Neuronal stem cell (in vitro differentiated cells): ENCODE measurements at regions not wholly inside any gene's neighbourhood (a gene's known extent, or its start where the extent isn't known, plus 50 kb on each side); places are given as distances from the start of the nearest gene placed in this dataset.

Source experiments
- DNase-seq: peaks from one replicate; pipeline ENCODE4 v3.0.0-alpha.2; 2013; ENCODE audit warnings: low spot score
- H2AFZ ChIP-seq: one replicate; pipeline ENCODE4 v1.6.1; 2013; ENCODE audit warnings: mild to moderate bottlenecking, low read length, inconsistent platforms
- H2AK5ac ChIP-seq: 2 replicates; pipeline ENCODE4 v1.6.1; 2013; ENCODE audit warnings: low read depth, mild to moderate bottlenecking, inconsistent platforms, low read length, moderate library complexity, mixed read lengths
- H2BK120ac ChIP-seq: 2 replicates; pipeline ENCODE4 v1.6.1; 2013; ENCODE audit warnings: low read depth, mild to moderate bottlenecking, inconsistent platforms, low read length, moderate library complexity, mixed read lengths
- H2BK12ac ChIP-seq: one replicate; pipeline ENCODE4 v1.6.1; 2013; ENCODE audit warnings: low read length, inconsistent platforms
- H2BK15ac ChIP-seq: 2 replicates; pipeline ENCODE4 v1.6.1; 2013; ENCODE audit warnings: mild to moderate bottlenecking, low read length, inconsistent platforms, mixed read lengths
- H2BK5ac ChIP-seq: one replicate; pipeline ENCODE4 v1.6.1; 2013; ENCODE audit warnings: inconsistent platforms, mild to moderate bottlenecking, low read length, moderate library complexity
- H3K14ac ChIP-seq: one replicate; pipeline ENCODE4 v1.6.1; 2013; ENCODE audit warnings: low read length, inconsistent platforms
- H3K18ac ChIP-seq: 2 replicates; pipeline ENCODE4 v1.6.1; 2013; ENCODE audit warnings: low read length, inconsistent platforms
- H3K23ac ChIP-seq: 2 replicates; pipeline ENCODE4 v1.6.1; 2013; ENCODE audit warnings: low read depth, mild to moderate bottlenecking, mixed read lengths, low read length, inconsistent platforms; ENCODE audit not compliant: poor library complexity
- H3K27ac ChIP-seq: replicated peaks from 3 replicates; pipeline ENCODE4 v1.5.1; 2013; ENCODE audit warnings: low read length, inconsistent platforms
- H3K27me3 ChIP-seq, 3 experiments: 2 replicates each; pipeline ENCODE4 v1.6.1; 2013; ENCODE audit warnings: low read length in 3 of 3, mild to moderate bottlenecking in 2 of 3, inconsistent platforms in 1 of 3, low read depth in 1 of 3, mixed read lengths in 1 of 3, moderate library complexity in 1 of 3; ENCODE audit not compliant: control insufficient read depth in 3 of 3, insufficient read depth in 3 of 3
- H3K36me3 ChIP-seq, 2 donors: replicated peaks in 1 of 2; 2 replicates each; pipeline ENCODE4 v1.6.1; 2013; ENCODE audit warnings: low read length in 2 of 2; ENCODE audit not compliant: control insufficient read depth in 2 of 2, insufficient read depth in 2 of 2
- H3K4ac ChIP-seq: 2 replicates; pipeline ENCODE4 v1.6.1; 2013; ENCODE audit warnings: inconsistent platforms, mild to moderate bottlenecking, low read length, moderate library complexity
- H3K4me1 ChIP-seq, 2 donors: 1 replicate in 1 of 2; 2 replicates in 1 of 2; pipeline ENCODE4 v1.6.1; 2013; ENCODE audit warnings: low read length in 2 of 2, low read depth in 1 of 2; ENCODE audit not compliant: control insufficient read depth in 2 of 2, insufficient read depth in 1 of 2
- H3K4me2 ChIP-seq: one replicate; pipeline ENCODE4 v1.6.1; 2013; ENCODE audit warnings: mild to moderate bottlenecking, low read length, inconsistent platforms; ENCODE audit not compliant: insufficient read depth, poor library complexity, severe bottlenecking
- H3K4me3 ChIP-seq, 2 donors: 2 replicates each; pipeline ENCODE4 v1.5.1; 2013; ENCODE audit warnings: low read length in 2 of 2, mild to moderate bottlenecking in 2 of 2, inconsistent platforms in 1 of 2, moderate library complexity in 1 of 2
- H3K79me1 ChIP-seq: one replicate; pipeline ENCODE4 v1.6.1; 2013; ENCODE audit warnings: low read depth, mild to moderate bottlenecking, inconsistent platforms, low read length, moderate library complexity
- H3K9ac ChIP-seq: one replicate; pipeline ENCODE4 v1.6.1; 2013; ENCODE audit warnings: mild to moderate bottlenecking, low read depth, low read length, inconsistent platforms; ENCODE audit not compliant: poor library complexity
- H3K9me3 ChIP-seq, 2 donors: replicated peaks in 1 of 2; 2 replicates each; pipeline versions ENCODE3 to v1.6.1; 2013; ENCODE audit warnings: low read length in 2 of 2, mild to moderate bottlenecking in 2 of 2, inconsistent platforms in 1 of 2, low read depth in 1 of 2, mixed read lengths in 1 of 2, moderate library complexity in 1 of 2; ENCODE audit not compliant: control insufficient read depth in 2 of 2, insufficient read depth in 1 of 2
- H4K8ac ChIP-seq: one replicate; pipeline ENCODE4 v1.6.1; 2013; ENCODE audit warnings: low read depth, mild to moderate bottlenecking, inconsistent platforms, low read length, moderate library complexity
- H4K91ac ChIP-seq: one replicate; pipeline ENCODE4 v1.6.1; 2013; ENCODE audit warnings: low read length, low read depth, mild to moderate bottlenecking, inconsistent platforms; ENCODE audit not compliant: poor library complexity
- WGBS, 2 donors: extraction: QIAGEN DNeasy Blood & Tissue Kit; methylation state at CpG; one replicate each; pipeline ENCODE4 v1.1.7; 2013; ENCODE audit warnings: missing lambda C conversion rate in 2 of 2, mixed read lengths in 1 of 2; ENCODE audit not compliant: insufficient read length in 2 of 2, insufficient replicate concordance in 1 of 2; ENCODE audit errors: extremely low coverage in 2 of 2; 5-methylcytosine and 5-hydroxymethylcytosine counted together

DNA sequence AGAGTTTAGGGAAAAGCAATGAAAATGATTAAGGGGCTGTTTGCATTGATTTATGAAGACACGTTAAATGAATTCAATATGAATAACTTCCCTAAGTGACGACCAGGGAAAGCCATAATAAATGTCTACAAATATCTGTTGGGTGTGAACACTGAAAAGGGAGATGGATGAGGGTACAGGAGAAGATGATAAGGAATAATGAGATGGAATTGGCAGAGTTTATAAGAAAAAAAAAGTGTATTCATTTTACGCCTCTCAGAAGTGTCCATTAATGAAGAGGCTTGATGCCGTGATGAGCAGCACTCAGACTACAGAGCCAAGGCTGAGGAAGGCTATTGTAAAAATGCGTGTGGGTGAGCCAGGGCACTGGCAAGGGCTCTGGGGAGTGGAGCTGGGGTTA lies 346.7 kb upstream of the AKR1E2 start:
- peaks cover 0 to 12% of the 10 kb centered on the region in 2 donors for H3K4me1 ChIP-seq
- WGBS, 2 donors: no CpG with 5 or more reads among the region's 5 CpGs
- H3K14ac ChIP-seq: no peak overlapping the region

DNA sequence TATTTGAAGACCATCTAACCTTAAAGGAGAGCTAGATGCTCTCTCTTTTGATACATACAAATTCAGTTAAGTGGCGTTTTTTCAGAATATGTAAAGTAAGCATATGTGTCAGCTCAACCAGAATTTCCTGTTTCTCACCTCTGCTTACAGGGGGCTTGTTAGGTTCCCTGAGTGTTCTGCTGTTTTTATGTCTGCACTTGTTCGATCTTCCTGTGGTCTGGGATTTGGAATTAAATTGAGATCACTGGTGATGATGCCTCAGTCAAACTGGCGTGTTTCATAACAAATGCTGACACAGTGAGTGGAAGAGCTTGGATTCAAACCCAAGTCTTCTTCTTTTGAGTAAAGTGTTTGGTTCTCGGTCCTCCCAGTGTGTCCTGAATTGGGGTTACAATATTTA lies 348.3 kb upstream of the AKR1E2 start:
- H3K27ac ChIP-seq: no peak overlapping the region
- no peak overlapping the region for H3K18ac ChIP-seq
- no peak overlapping the region for H2BK120ac ChIP-seq
- no peak overlapping the region for H3K4ac ChIP-seq
- no peak overlapping the region for H2BK5ac ChIP-seq
- WGBS, 2 donors: no CpG with 5 or more reads among the region's 4 CpGs
- no peak overlapping the region for H3K4me3 ChIP-seq
- no peak overlapping the region for H2BK15ac ChIP-seq
- H4K8ac ChIP-seq: no peak overlapping the region
- no peaks in the 10 kb centered on the region for H3K27me3 ChIP-seq
- no peak overlapping the region for H3K4me2 ChIP-seq
- no peak overlapping the region for H2BK12ac ChIP-seq
- H3K79me1 ChIP-seq: no peaks in the 10 kb centered on the region
- no peaks in the 10 kb centered on the region for H3K9me3 ChIP-seq
- H2AFZ ChIP-seq: no peak overlapping the region
- no peak overlapping the region for H3K14ac ChIP-seq
- H3K23ac ChIP-seq: no peak overlapping the region
- no peak overlapping the region for H2AK5ac ChIP-seq
- H3K36me3 ChIP-seq: no peaks in the 10 kb centered on the region
- H3K9ac ChIP-seq: no peak overlapping the region
- no peak overlapping the region for H4K91ac ChIP-seq
- peaks cover 0 to 7% of the 10 kb centered on the region in 2 donors for H3K4me1 ChIP-seq
- DNase-seq: no peak

More for the DNA sequence above, 346.7 kb upstream of the AKR1E2 start:
- Histone ChIP-seq H3K4ac (no peak overlapping the region), H4K8ac (no peak overlapping the region), H2BK12ac (no peak overlapping the region), H2BK5ac (no peak overlapping the region), H3K36me3 (no peaks in the 10 kb centered on the region), H3K27me3 (no peaks in the 10 kb centered on the region), H3K18ac (no peak overlapping the region), H3K4me2 (no peak overlapping the region), H3K9ac (no peak overlapping the region), H3K27ac (no peak overlapping the region), H3K4me3 (no peak overlapping the region), H3K79me1 (no peaks in the 10 kb centered on the region), H3K9me3 (no peaks in the 10 kb centered on the region), H2AFZ (no peak overlapping the region), H2AK5ac (no peak overlapping the region), H3K23ac (no peak overlapping the region), H2BK15ac (no peak overlapping the region), H4K91ac (no peak overlapping the region), H2BK120ac (no peak overlapping the region)
- no peak for DNase-seq

DNA sequence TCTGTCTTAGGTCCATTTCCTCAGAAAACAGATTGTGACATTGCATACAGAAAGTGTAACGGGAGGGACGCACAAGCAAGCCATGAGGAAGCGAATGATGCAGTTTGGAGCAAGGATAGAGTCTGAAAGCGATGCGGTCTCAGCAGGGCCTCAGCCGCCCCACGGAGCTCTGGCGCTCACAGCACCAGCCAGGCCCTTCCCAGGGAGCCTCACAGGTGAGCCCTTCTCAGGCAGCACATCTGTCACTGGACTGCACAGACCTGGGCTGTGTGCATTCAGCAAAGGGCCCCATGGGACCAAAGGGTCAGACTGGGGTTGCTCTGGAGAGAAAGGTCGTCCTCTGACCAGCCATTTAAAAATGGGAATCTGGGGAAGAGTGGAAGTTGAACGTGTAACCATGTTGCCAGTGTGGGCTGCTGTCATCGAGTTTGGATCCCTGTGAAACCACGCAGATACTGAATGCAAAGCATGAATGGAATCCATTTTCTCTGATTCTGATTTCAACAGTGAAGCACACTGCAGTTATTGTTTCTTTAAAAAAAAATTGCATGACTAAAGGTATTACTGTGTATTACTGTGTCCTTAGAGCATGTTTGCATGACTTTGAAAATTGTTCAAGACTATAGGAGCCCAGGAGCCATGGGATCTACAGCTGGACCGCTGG lies 350.0 kb upstream of the AKR1E2 start:
- Histone ChIP-seq H2BK5ac (no peak overlapping the region), H3K4ac (no peak overlapping the region), H4K91ac (no peak overlapping the region), H3K79me1 (no peaks in the 10 kb centered on the region), H2BK15ac (no peak overlapping the region), H2BK12ac (no peak overlapping the region), H3K9ac (no peak overlapping the region), H3K27me3 (no peaks in the 10 kb centered on the region), H3K27ac (no peak overlapping the region), H3K4me3 (no peak overlapping the region), H2AK5ac (no peak overlapping the region), H3K4me1 (no peaks in the 10 kb centered on the region), H3K23ac (no peak overlapping the region), H2AFZ (no peak overlapping the region), H3K18ac (peak overlapping the region; percentile 30), H3K9me3 (no peaks in the 10 kb centered on the region), H4K8ac (peak overlapping the region; percentile 44), H3K36me3 (no peaks in the 10 kb centered on the region), H2BK120ac (no peak overlapping the region), H3K4me2 (no peak overlapping the region), H3K14ac (peak overlapping the region; percentile 14)
- no CpG with 5 or more reads among the region's 13 CpGs for WGBS, 2 donors
- no peak for DNase-seq

DNA sequence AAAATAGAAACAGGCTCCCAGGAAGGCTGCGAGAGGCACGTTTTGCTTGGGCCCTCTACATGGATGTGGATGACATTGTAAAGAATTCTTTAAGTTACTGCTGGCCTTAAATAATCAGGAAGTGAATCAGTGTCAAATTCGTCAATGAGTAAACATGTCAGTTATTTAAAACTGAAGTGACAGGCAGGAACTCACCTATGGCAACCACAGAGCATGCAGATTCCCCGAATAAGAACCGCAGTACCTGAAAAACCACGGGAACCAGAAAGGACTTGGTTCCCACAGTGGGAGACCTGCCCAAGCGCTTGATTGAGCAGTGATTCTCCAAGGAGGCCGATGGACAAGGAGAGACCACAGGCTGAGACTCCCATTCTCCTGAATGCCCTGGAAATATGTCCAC lies 351.2 kb upstream of the AKR1E2 start:
- no peak overlapping the region for H2BK5ac ChIP-seq
- no peak overlapping the region for H2BK15ac ChIP-seq
- no peaks in the 10 kb centered on the region for H3K36me3 ChIP-seq
- no peak for DNase-seq
- H3K9me3 ChIP-seq: no peaks in the 10 kb centered on the region
- H3K14ac ChIP-seq: no peak overlapping the region
- H2AK5ac ChIP-seq: no peak overlapping the region
- WGBS, 2 donors: no CpG with 5 or more reads among the region's 8 CpGs
- no peak overlapping the region for H2BK120ac ChIP-seq
- no peaks in the 10 kb centered on the region for H3K27me3 ChIP-seq
- no peak overlapping the region for H3K4me3 ChIP-seq
- no peak overlapping the region for H3K4me2 ChIP-seq
- no peak overlapping the region for H2AFZ ChIP-seq
- H3K4me1 ChIP-seq: peaks cover 0 to 4% of the 10 kb centered on the region in 2 donors
- no peak overlapping the region for H2BK12ac ChIP-seq
- H4K91ac ChIP-seq: no peak overlapping the region
- no peak overlapping the region for H3K4ac ChIP-seq
- H3K79me1 ChIP-seq: no peaks in the 10 kb centered on the region
- H3K9ac ChIP-seq: no peak overlapping the region
- no peak overlapping the region for H3K23ac ChIP-seq
- H4K8ac ChIP-seq: no peak overlapping the region
- H3K18ac ChIP-seq: peak overlapping the region; percentile 6
- no peak overlapping the region for H3K27ac ChIP-seq
